LNCaP clone FGC (cell line): ENCODE measurements at regions not wholly inside any gene's neighbourhood (a gene's known extent, or its start where the extent isn't known, plus 50 kb on each side); places are given as distances from the start of the nearest gene placed in this dataset.

Experiments
- DNase-seq: peaks from one replicate; pipeline ENCODE4 v3.0.0-alpha.2; 2011; ENCODE audit warnings: low read depth
- H3K4me3 ChIP-seq: 2 replicates; pipeline ENCODE4 v1.5.1; 2011; ENCODE audit warnings: mild to moderate bottlenecking, low read depth, low read length, control low read depth
- TF ChIP-seq, protein P1 (sequence below): IDR thresholded peaks from 2 replicates; pipeline ENCODE4 v1.5.1; 2012; ENCODE audit warnings: mild to moderate bottlenecking; ENCODE audit not compliant: control insufficient read depth, insufficient read depth; ENCODE audit errors: extremely low read depth

DNA sequence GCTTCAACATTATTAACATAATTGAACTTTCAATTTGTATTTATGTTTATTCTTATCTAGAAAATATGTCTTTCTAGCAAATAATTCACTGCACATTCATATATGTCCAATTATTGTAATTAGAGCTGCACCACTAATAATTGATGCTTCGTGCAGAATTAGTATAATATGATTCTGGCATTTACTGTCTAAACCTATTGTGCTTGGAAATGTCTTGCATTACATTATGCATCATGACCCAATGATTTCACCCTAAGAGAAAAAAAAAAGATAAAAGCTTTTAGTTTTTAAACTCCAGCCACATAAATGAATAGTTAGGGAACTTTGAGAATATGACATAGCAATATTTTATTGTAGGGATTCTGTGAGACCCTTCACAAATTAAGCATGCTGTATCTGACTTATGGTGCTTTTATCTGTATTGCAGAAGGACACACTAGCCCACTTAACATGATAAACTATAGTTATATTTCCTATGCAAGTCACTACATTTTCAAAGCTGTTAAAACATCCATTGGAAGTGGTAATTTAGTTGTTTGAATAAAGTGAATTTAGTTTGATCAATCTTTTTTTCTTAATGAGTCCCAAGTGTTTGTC is 1609.1 kb downstream of the REEP3 start:
- TF ChIP-seq, protein P1, sequence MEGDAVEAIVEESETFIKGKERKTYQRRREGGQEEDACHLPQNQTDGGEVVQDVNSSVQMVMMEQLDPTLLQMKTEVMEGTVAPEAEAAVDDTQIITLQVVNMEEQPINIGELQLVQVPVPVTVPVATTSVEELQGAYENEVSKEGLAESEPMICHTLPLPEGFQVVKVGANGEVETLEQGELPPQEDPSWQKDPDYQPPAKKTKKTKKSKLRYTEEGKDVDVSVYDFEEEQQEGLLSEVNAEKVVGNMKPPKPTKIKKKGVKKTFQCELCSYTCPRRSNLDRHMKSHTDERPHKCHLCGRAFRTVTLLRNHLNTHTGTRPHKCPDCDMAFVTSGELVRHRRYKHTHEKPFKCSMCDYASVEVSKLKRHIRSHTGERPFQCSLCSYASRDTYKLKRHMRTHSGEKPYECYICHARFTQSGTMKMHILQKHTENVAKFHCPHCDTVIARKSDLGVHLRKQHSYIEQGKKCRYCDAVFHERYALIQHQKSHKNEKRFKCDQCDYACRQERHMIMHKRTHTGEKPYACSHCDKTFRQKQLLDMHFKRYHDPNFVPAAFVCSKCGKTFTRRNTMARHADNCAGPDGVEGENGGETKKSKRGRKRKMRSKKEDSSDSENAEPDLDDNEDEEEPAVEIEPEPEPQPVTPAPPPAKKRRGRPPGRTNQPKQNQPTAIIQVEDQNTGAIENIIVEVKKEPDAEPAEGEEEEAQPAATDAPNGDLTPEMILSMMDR = no peak
- no peak overlapping the region for H3K4me3 ChIP-seq
- DNase-seq = no peak

DNA sequence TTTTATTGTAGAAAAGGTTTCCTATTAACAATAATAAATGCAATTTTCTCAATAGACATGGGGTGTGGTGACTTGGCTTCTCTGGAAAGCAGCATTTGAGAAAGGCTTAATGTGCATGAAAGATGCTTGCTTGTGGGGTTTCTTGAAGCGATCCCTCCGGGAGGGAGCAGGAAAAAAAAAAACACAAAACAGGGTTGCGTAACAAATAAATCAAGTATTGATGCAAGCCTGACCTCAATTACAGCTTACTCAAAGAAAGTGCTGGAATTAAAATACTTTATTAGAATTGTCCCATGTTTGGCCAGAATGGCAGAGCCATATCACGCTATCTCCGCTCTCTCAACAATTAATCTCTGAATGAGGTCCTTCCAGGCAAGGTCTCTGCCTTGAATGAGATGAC is 1612.5 kb downstream of the REEP3 start:
- DNase-seq = no peak
- no peak overlapping the region for H3K4me3 ChIP-seq
- TF ChIP-seq, protein P1 = no peak

DNA sequence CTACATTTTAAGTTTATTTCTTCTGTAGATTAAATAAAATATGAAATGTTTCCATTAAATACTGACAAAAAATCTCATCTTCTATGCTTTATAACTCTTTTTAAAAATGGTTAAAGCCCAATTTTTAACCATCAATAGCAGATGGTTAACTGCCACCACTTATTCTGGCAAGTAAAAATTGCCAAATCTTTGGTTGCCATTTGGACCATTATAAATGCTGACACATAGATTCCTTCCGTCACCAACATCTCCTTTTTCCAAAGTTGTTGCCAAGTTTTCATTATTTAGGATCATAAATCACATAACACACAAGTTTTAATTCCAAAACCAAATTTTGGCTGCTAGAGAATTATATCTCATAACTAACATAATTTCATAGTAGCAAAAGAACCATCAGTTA is 1614.3 kb downstream of the REEP3 start:
- TF ChIP-seq, protein P1 = no peak
- no peak for DNase-seq

DNA sequence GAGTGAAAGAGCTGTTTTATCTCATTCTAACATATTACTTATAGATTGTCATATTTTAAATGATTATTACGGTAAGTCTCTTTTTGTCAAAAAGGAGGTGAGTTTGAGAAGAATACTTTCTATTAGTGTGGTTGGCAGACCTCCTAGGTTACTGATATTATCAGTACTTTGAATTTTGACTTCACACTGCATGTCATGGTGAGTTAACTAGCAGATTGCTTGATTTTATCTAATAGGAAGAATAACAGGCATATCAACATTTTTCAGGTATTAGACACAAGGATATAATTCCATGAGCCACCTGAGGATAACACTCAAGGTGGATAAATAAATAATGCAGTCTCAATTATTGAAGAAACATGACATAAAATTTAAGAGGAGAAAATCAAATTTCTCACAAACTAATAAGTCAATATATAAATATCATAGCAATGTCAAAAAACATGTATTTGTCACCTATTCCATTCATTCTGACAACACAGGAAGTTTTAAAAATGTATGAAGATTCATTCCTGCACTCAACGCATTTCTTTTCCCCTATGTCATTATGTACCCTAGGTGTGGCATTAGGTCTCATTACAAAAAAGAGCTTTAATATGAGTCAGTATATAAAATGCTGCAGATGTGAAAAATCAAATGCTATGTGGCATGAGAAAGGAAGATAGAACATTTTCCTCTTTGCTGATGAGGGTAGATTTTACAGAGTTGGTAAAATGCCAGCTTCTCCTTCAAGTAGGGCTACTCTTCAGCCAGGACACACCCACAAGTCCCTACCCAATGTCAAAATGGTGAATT is 1621.6 kb downstream of the REEP3 start:
- no peak overlapping the region for H3K4me3 ChIP-seq
- TF ChIP-seq, protein P1 = no peak
- peak; percentile 52 for DNase-seq

More for the DNA sequence above, 1614.3 kb downstream of the REEP3 start:
- H3K4me3 ChIP-seq = no peak overlapping the region

DNA sequence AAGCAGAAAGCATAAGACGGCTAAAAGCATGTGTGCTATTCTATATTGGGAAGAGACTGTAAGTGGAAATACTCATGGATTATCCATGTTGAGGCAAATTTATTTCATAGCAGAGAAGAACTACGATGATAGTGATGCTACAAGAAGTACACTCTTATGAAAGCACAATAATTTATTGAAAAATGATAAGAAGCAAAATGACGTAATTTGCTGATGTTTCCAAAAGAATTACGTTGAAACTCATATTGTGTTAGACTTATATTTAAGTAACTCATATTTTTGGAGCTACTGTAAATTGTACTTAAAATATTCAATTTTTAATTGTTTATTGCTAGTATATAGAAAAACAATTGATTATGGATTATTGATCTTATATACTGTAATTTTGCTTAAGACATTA is 1622.5 kb downstream of the REEP3 start:
- TF ChIP-seq, protein P1 = no peak
- no peak for DNase-seq
- no peak overlapping the region for H3K4me3 ChIP-seq

DNA sequence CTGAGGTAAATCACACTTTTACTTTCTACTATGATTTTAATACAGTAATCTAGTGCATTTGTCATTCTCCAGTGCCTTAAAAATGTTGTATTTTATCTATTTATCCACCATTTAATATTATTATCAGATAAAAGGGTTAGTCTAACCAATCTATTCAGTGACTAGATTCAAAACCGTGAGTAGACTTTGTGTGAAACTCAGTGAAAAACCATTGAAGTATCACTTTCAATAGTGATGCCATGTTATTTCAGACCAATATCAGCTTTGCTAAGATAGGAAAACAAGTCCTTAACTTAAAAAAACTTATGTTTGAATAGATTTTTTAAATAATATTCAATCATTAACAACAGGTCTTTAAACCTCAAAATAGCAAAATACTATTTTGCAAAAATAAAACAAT is 1628.7 kb downstream of the REEP3 start:
- no peak for DNase-seq
- TF ChIP-seq, protein P1 = no peak
- no peak overlapping the region for H3K4me3 ChIP-seq

DNA sequence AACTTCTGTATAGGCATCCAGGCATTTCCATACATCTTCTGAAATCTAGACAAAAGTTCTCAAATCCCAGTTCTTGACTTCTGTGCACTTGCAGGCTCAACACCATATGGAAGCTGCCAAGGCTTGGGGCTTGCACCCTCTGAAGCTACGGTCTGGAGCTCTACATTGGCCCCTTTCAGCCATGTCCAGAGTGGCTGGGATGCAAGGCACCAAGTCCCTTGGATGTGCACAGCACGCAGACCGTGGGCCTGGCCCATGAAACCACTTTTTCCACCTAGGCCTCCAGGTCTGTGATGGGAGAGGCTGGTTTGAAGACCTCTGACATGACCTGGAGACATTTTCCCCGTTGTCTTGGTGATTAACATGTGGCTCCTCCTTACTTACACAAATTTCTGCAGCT is 1645.1 kb downstream of the REEP3 start:
- TF ChIP-seq, protein P1 = no peak
- no peak for DNase-seq
- H3K4me3 ChIP-seq = no peak overlapping the region
